Cortex of kidney (tissue), 1 donor: ENCODE measurements at regions not wholly inside any gene's neighbourhood (a gene's known extent, or its start where the extent isn't known, plus 50 kb on each side); places are given as distances from the start of the nearest gene placed in this dataset.

Experiments used
- DNase-seq: peaks from one replicate; lab custom pipeline; 2025; lab: John Stamatoyannopoulos, UW

GRCh38 chr20:60845146-60845545, 406.9 kb upstream of the CDH4 start:
- DNase-seq: no peak

GRCh38 chr20:60851826-60852704, 400.0 kb upstream of the CDH4 start:
- DNase-seq: no peak

- no peak for DNase-seq
These were observed 394.4 kb upstream of the CDH4 start for GRCh38 chr20:60857708-60858107.

GRCh38 chr20:60862601-60863000, 389.5 kb upstream of the CDH4 start:
- no peak for DNase-seq

- DNase-seq: no peak
These were observed 388.5 kb upstream of the CDH4 start for GRCh38 chr20:60863548-60863947.

- DNase-seq: no peak
These were observed 384.5 kb upstream of the CDH4 start for GRCh38 chr20:60867589-60867988.

- no peak for DNase-seq
These were observed 383.7 kb upstream of the CDH4 start for GRCh38 chr20:60868316-60868891.

- no peak for DNase-seq
These were observed 383.0 kb upstream of the CDH4 start for GRCh38 chr20:60869087-60869486.

- no peak for DNase-seq
These were observed 382.4 kb upstream of the CDH4 start for GRCh38 chr20:60869625-60870024.

GRCh38 chr20:60870040-60870439, 382.0 kb upstream of the CDH4 start:
- DNase-seq: no peak

- DNase-seq: no peak
These were observed 379.8 kb upstream of the CDH4 start for GRCh38 chr20:60872224-60872623.

GRCh38 chr20:60877071-60877857, 374.8 kb upstream of the CDH4 start:
- DNase-seq: no peak

- no peak for DNase-seq
These were observed 369.2 kb upstream of the CDH4 start for GRCh38 chr20:60882836-60883235.

GRCh38 chr20:60883496-60883895, 368.6 kb upstream of the CDH4 start:
- DNase-seq: no peak

- no peak for DNase-seq
These were observed 367.8 kb upstream of the CDH4 start for GRCh38 chr20:60884277-60884676.

GRCh38 chr20:60888771-60889170, 363.3 kb upstream of the CDH4 start:
- no peak for DNase-seq

GRCh38 chr20:60892095-60892813, 359.8 kb upstream of the CDH4 start:
- no peak for DNase-seq

GRCh38 chr20:60894091-60894490, 358.0 kb upstream of the CDH4 start:
- DNase-seq: no peak

GRCh38 chr20:60895363-60896079, 356.5 kb upstream of the CDH4 start:
- DNase-seq: no peak

- DNase-seq: no peak
These were observed 354.1 kb upstream of the CDH4 start for GRCh38 chr20:60897976-60898375.

- no peak for DNase-seq
These were observed 352.7 kb upstream of the CDH4 start for GRCh38 chr20:60899320-60899719.

GRCh38 chr20:60900618-60901017, 351.4 kb upstream of the CDH4 start:
- DNase-seq: no peak
